Vagina (tissue), 2 donors: ENCODE measurements at regions not wholly inside any gene's neighbourhood (a gene's known extent, or its start where the extent isn't known, plus 50 kb on each side); places are given as distances from the start of the nearest gene placed in this dataset.

Experiments
- DNase-seq, 2 donors: peaks; one replicate each; pipeline ENCODE4 v3.0.0-alpha.2; 2017; ENCODE audit errors: extremely low spot score in 2 of 2
- H3K27ac ChIP-seq: fragments of 200-600 bp; sonication (generic); one replicate; pipeline ENCODE4 v1.5.1; 2019
- H3K27me3 ChIP-seq: fragments of 200-600 bp; sonication (generic); one replicate; pipeline ENCODE4 v1.5.1; 2019
- H3K36me3 ChIP-seq, 2 donors: fragments of 200-600 bp; sonication (generic); one replicate each; pipeline ENCODE4 v1.5.1; 2017 to 2019
- H3K4me1 ChIP-seq: fragments of 200-600 bp; sonication (generic); one replicate; pipeline ENCODE4 v1.5.1; 2019
- H3K4me3 ChIP-seq, 2 donors: fragments of 200-600 bp; sonication (generic); 1 replicate in 1 of 2; 2 replicates in 1 of 2; pipeline ENCODE4 v1.5.1; 2016 to 2019
- H3K9me3 ChIP-seq: fragments of 200-600 bp; sonication (generic); one replicate; pipeline ENCODE4 v1.5.1; 2019
- POLR2A ChIP-seq, 2 donors: fragments of 450-650 bp; IDR thresholded peaks; one replicate each; pipeline ENCODE4 v1.6.1; 2017; ENCODE audit warnings: antibody characterized with exemption in 2 of 2, mild to moderate bottlenecking in 2 of 2, moderate library complexity in 2 of 2
- POLR2AphosphoS5 ChIP-seq, 2 donors: sonication (generic); formaldehyde crosslinking; IDR thresholded peaks; one replicate each; pipeline ENCODE4 v1.9.0; 2017; ENCODE audit warnings: antibody characterized with exemption in 2 of 2, mild to moderate bottlenecking in 2 of 2, low read depth in 1 of 2; ENCODE audit not compliant: insufficient read depth in 1 of 2
- intact Hi-C: fragments of 100-400 bp; cut with DNase I; formaldehyde crosslinking; loops from one replicate; pipeline ENCODE4 v1.15.1; 2023
- TF ChIP-seq, protein P1 (sequence below), 3 experiments: fragments of 450-650 bp in 2 of 3; fragments of 200-600 bp in 1 of 3; sonication (generic) in 1 of 3; IDR thresholded peaks; one replicate each; pipeline ENCODE4 v1.5.1; 2017 to 2019; ENCODE audit warnings: antibody characterized with exemption in 3 of 3, mild to moderate bottlenecking in 2 of 3, moderate library complexity in 2 of 3

DNA sequence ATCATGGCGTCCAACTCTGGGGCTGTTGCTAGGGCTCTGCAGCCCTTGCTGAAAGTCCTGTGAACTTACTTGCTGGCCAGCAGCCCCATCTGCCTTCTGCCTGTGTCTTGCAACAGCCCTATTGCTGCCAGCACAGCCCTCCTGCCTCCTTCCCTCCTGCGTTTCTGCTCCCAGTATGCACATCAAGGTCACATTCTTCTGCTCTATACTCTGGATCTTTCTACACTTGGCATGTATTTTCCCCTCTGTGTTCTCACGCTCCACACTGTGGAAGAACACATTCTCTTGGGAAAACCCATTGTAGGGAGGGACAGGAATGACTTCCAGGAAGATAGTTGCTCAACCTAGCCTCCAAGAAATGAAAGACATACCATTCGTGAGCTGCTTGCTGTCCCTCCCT, 80.9 kb upstream of the PHACTR2 start:
- Histone ChIP-seq H3K4me3 (no peak overlapping the region), H3K4me1 (peaks cover 7% of the 10 kb centered on the region), H3K27ac (no peak overlapping the region), H3K9me3 (no peaks in the 10 kb centered on the region), H3K36me3 (no peaks in the 10 kb centered on the region), H3K27me3 (no peaks in the 10 kb centered on the region)
- intact Hi-C loops = no loop called here
- DNase-seq = no peak
- TF ChIP-seq POLR2A (IDR thresholded peaks at IDR 0.05) (no peak), POLR2AphosphoS5 (IDR thresholded peaks at IDR 0.05; ENCODE audit: insufficient read depth in 1 of 2, low read depth in 1 of 2) (no peak)
- TF ChIP-seq, protein P1, sequence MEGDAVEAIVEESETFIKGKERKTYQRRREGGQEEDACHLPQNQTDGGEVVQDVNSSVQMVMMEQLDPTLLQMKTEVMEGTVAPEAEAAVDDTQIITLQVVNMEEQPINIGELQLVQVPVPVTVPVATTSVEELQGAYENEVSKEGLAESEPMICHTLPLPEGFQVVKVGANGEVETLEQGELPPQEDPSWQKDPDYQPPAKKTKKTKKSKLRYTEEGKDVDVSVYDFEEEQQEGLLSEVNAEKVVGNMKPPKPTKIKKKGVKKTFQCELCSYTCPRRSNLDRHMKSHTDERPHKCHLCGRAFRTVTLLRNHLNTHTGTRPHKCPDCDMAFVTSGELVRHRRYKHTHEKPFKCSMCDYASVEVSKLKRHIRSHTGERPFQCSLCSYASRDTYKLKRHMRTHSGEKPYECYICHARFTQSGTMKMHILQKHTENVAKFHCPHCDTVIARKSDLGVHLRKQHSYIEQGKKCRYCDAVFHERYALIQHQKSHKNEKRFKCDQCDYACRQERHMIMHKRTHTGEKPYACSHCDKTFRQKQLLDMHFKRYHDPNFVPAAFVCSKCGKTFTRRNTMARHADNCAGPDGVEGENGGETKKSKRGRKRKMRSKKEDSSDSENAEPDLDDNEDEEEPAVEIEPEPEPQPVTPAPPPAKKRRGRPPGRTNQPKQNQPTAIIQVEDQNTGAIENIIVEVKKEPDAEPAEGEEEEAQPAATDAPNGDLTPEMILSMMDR (IDR thresholded peaks at IDR 0.05) = no peak

- Histone ChIP-seq H3K9me3 (no peaks in the 10 kb centered on the region), H3K4me3 (no peak overlapping the region), H3K27me3 (no peaks in the 10 kb centered on the region), H3K36me3 (no peaks in the 10 kb centered on the region), H3K27ac (peak overlapping the region; percentile 19), H3K4me1 (peaks cover 7% of the 10 kb centered on the region)
- no peak for DNase-seq
- intact Hi-C loops = no loop called here
- TF ChIP-seq, protein P1 (IDR thresholded peaks at IDR 0.05) = no peak
- no peak for TF ChIP-seq POLR2AphosphoS5 (IDR thresholded peaks at IDR 0.05; ENCODE audit: insufficient read depth in 1 of 2, low read depth in 1 of 2)
- TF ChIP-seq POLR2A (IDR thresholded peaks at IDR 0.05) = no peak
Observed at GRCh38 chr6:143595251-143596036, 82.3 kb upstream of the PHACTR2 start.

GRCh38 chr6:143594647-143595046, 83.1 kb upstream of the PHACTR2 start:
- Histone ChIP-seq H3K4me1 (peaks cover 7% of the 10 kb centered on the region), H3K9me3 (no peaks in the 10 kb centered on the region), H3K27ac (no peak overlapping the region), H3K4me3 (no peak overlapping the region), H3K27me3 (no peaks in the 10 kb centered on the region), H3K36me3 (no peaks in the 10 kb centered on the region)
- DNase-seq = no peak
- intact Hi-C loops = no loop called here
- TF ChIP-seq POLR2AphosphoS5 (IDR thresholded peaks at IDR 0.05; ENCODE audit: insufficient read depth in 1 of 2, low read depth in 1 of 2) = no peak
- TF ChIP-seq, protein P1 (IDR thresholded peaks at IDR 0.05) = no peak

GRCh38 chr6:143592335-143592734, 80.8 kb upstream of the FUCA2 start:
- intact Hi-C loops = no loop called here
- Histone ChIP-seq H3K9me3 (no peaks in the 10 kb centered on the region), H3K4me1 (peaks cover 7% of the 10 kb centered on the region), H3K36me3 (no peaks in the 10 kb centered on the region), H3K27me3 (no peaks in the 10 kb centered on the region), H3K27ac (no peak overlapping the region), H3K4me3 (no peak overlapping the region)
- TF ChIP-seq, protein P1 (IDR thresholded peaks at IDR 0.05) = peak in 1 of 3 experiments; percentile 15
- no peak for TF ChIP-seq POLR2A (IDR thresholded peaks at IDR 0.05)
- no peak for DNase-seq

DNA sequence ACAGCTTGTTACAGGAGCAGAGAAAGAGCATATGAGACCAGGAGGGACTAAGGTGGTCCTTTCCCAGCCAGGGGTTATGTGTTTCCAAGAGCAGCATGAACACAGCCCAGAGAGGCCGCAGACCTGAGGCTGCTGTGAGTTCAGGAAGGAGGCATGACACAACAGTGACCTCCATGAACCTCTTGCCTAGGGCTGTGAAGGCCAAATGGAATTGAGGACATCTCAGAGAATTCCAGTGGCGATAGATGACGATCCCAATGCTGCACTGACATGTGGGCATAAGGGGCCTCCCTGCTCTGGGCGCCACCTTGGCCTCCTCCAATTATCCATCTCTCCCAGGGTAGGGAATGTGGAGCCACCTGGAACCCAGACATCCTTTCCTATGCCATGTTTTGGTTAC, 79.9 kb upstream of the FUCA2 start:
- intact Hi-C loops = no loop called here

More for the DNA sequence above, 79.9 kb upstream of the FUCA2 start:
- Histone ChIP-seq H3K36me3 (no peaks in the 10 kb centered on the region), H3K9me3 (no peaks in the 10 kb centered on the region), H3K27me3 (no peaks in the 10 kb centered on the region), H3K4me3 (no peak overlapping the region), H3K27ac (no peak overlapping the region), H3K4me1 (peaks cover 7% of the 10 kb centered on the region)
- DNase-seq = no peak
- no peak for TF ChIP-seq POLR2A (IDR thresholded peaks at IDR 0.05)
- TF ChIP-seq POLR2AphosphoS5 (IDR thresholded peaks at IDR 0.05; ENCODE audit: insufficient read depth in 1 of 2, low read depth in 1 of 2) = no peak
- TF ChIP-seq, protein P1 (IDR thresholded peaks at IDR 0.05) = no peak
